ENCODE measurements at regions not wholly inside any gene's neighbourhood (a gene's known extent, or its start where the extent isn't known, plus 50 kb on each side); places are given as distances from the start of the nearest gene placed in this dataset.

DNA sequence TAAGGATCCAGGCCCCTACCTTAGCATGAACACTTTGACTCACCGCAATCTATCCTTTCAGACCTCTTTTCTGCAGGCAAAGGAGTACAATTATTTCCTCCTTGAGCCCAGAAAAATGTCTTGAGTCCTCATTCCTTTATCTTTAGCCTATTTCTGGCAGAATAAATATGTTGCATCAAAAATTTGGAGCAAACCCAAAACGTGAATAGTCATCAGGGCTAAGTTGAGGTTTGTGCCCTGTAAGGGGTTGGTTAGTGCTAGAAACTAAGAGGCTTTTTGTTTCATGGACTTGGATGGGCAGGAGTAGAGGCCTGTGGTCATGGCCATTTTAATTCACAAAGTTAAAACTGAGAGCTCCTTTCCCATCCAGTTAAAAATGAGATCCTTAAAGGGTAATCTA, 460.3 kb downstream of the GBA3 start:
- TF ChIP-seq, protein P1, sequence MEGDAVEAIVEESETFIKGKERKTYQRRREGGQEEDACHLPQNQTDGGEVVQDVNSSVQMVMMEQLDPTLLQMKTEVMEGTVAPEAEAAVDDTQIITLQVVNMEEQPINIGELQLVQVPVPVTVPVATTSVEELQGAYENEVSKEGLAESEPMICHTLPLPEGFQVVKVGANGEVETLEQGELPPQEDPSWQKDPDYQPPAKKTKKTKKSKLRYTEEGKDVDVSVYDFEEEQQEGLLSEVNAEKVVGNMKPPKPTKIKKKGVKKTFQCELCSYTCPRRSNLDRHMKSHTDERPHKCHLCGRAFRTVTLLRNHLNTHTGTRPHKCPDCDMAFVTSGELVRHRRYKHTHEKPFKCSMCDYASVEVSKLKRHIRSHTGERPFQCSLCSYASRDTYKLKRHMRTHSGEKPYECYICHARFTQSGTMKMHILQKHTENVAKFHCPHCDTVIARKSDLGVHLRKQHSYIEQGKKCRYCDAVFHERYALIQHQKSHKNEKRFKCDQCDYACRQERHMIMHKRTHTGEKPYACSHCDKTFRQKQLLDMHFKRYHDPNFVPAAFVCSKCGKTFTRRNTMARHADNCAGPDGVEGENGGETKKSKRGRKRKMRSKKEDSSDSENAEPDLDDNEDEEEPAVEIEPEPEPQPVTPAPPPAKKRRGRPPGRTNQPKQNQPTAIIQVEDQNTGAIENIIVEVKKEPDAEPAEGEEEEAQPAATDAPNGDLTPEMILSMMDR (IDR thresholded peaks at IDR 0.05; ENCODE audit: low read depth, low read length, missing input control) = no peak
- TF ChIP-seq, protein P2, sequence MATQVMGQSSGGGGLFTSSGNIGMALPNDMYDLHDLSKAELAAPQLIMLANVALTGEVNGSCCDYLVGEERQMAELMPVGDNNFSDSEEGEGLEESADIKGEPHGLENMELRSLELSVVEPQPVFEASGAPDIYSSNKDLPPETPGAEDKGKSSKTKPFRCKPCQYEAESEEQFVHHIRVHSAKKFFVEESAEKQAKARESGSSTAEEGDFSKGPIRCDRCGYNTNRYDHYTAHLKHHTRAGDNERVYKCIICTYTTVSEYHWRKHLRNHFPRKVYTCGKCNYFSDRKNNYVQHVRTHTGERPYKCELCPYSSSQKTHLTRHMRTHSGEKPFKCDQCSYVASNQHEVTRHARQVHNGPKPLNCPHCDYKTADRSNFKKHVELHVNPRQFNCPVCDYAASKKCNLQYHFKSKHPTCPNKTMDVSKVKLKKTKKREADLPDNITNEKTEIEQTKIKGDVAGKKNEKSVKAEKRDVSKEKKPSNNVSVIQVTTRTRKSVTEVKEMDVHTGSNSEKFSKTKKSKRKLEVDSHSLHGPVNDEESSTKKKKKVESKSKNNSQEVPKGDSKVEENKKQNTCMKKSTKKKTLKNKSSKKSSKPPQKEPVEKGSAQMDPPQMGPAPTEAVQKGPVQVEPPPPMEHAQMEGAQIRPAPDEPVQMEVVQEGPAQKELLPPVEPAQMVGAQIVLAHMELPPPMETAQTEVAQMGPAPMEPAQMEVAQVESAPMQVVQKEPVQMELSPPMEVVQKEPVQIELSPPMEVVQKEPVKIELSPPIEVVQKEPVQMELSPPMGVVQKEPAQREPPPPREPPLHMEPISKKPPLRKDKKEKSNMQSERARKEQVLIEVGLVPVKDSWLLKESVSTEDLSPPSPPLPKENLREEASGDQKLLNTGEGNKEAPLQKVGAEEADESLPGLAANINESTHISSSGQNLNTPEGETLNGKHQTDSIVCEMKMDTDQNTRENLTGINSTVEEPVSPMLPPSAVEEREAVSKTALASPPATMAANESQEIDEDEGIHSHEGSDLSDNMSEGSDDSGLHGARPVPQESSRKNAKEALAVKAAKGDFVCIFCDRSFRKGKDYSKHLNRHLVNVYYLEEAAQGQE (IDR thresholded peaks at IDR 0.05) = no peak
- TF ChIP-seq JUND (IDR thresholded peaks at IDR 0.05) = no peak
- no peak for TF ChIP-seq SP1 (IDR thresholded peaks at IDR 0.05)
- TF ChIP-seq, protein P3, sequence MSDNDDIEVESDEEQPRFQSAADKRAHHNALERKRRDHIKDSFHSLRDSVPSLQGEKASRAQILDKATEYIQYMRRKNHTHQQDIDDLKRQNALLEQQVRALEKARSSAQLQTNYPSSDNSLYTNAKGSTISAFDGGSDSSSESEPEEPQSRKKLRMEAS (IDR thresholded peaks at IDR 0.05) = no peak
- TF ChIP-seq, protein P4, sequence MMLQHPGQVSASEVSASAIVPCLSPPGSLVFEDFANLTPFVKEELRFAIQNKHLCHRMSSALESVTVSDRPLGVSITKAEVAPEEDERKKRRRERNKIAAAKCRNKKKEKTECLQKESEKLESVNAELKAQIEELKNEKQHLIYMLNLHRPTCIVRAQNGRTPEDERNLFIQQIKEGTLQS (IDR thresholded peaks at IDR 0.05) = no peak
- TF ChIP-seq FOXA1 (IDR thresholded peaks at IDR 0.05) = no peak
- TF ChIP-seq, protein P5, sequence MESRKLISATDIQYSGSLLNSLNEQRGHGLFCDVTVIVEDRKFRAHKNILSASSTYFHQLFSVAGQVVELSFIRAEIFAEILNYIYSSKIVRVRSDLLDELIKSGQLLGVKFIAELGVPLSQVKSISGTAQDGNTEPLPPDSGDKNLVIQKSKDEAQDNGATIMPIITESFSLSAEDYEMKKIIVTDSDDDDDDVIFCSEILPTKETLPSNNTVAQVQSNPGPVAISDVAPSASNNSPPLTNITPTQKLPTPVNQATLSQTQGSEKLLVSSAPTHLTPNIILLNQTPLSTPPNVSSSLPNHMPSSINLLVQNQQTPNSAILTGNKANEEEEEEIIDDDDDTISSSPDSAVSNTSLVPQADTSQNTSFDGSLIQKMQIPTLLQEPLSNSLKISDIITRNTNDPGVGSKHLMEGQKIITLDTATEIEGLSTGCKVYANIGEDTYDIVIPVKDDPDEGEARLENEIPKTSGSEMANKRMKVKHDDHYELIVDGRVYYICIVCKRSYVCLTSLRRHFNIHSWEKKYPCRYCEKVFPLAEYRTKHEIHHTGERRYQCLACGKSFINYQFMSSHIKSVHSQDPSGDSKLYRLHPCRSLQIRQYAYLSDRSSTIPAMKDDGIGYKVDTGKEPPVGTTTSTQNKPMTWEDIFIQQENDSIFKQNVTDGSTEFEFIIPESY (IDR thresholded peaks at IDR 0.05) = no peak
- TF ChIP-seq RXRA (IDR thresholded peaks at IDR 0.05) = no peak
- no peak for TF ChIP-seq GABPA (IDR thresholded peaks at IDR 0.05 in 1 of 2, conservative IDR thresholded peaks at IDR 0.05 in 1 of 2)
- no peak for TF ChIP-seq YY1 (IDR thresholded peaks at IDR 0.05)
- TF ChIP-seq HNF4A (conservative IDR thresholded peaks at IDR 0.05) = no peak
